ENCODE measurements at regions not wholly inside any gene's neighbourhood (a gene's known extent, or its start where the extent isn't known, plus 50 kb on each side); places are given as distances from the start of the nearest gene placed in this dataset.
A peak's percentile ranks its signal among the peaks of the same experiment; 100 is the strongest.

GRCh38 chr18:4854671-4855070, 342.4 kb downstream of the AKAIN1 start:
- DNase-seq (ENCODE audit: low spot score): no peak

DNA sequence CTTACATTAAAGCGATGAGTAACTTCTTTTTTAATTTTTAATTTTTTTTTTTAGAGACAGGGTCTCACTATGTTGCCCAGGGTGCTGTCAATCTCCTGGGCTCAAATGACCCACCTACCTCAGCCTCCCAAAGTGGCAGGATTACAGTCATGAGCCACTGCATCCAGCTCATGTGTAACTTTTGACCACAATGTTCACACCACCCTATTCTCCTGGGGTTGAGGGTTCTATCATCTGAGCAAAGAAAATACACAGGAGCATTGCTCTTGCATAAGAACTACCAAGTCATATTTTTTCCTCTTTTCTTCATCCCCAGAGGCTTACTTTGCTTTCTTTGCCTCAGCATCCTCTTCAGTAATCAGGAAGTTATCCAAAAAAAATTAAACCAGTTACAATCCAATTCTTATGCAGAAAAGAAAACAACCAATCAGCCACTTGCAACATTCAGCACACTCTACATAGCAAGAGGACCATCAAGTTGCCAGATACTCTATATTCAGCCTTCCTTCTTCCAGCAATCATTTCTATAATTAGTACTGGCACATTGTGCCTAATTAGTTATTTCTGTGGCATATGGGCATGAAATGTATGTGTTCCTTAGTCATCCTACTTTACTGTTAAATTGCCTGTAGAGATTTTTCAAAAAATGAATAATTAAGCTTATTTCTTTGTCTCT, 345.6 kb downstream of the AKAIN1 start:
- DNase-seq (ENCODE audit: low spot score): no peak

GRCh38 chr18:4847056-4847455, 350.0 kb downstream of the AKAIN1 start:
- DNase-seq (ENCODE audit: low spot score): no peak

DNA sequence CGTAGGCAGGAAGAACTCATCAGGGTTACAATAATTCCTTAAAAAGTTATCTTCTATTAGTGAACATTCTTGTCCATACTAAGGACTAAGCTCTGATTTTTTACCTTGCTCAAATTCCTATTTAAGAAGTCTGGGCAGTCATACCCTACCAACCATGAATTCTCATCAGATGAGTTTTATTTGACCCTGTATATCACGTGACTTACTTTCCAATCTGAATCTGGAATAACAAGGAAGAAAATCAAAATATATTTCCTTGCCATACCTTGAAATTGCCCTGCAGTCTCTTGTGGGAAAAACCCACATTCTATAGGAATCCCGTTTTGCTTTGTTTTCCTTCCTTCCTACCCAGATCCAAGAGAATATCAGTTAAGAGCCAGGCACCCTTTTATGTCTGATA, 352.7 kb downstream of the AKAIN1 start:
- no peak for DNase-seq (ENCODE audit: low spot score)

DNA sequence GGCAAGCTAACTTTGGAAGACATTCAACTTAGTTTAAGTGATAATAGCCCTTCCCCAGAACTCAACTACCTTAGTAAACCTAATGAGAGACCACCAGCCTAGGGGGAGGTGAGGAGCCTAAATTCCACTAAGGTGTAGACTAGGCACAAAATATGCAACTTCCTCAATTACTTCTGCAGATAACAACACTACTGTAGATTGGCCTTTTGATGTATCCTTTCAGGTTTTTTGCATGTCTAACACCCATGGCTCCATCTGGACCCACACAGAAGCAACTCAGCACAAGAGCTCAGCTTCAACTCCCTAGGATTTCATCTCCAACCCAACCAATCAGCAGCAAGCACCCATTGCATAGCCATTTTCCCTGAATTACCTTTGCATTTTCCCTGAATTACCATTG, 353.3 kb downstream of the AKAIN1 start:
- no peak for DNase-seq (ENCODE audit: low spot score)

- DNase-seq (ENCODE audit: low spot score): no peak
Measured at GRCh38 chr18:4842751-4843150, 354.3 kb downstream of the AKAIN1 start.

- DNase-seq (ENCODE audit: low spot score): no peak
Measured at GRCh38 chr18:4842287-4842686, 354.8 kb downstream of the AKAIN1 start.

DNA sequence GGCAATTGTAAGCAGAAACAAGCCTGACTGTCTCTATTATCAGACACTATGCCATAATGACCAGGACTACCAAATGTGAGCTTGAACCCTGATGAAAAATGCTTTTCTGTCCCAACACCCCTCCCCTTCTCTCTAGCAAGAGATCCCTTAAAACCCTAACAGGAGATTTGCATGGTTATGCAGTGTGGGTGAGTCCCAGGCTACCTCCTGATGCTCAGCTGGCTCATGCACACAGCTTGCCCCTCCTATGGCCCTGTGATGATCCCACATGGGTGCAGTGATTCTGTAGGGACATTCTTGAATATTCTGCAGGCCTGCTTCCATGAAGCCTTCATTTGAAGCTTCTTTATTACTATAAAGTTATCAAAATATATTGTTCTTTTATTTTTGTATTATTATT, 357.4 kb downstream of the AKAIN1 start:
- no peak for DNase-seq (ENCODE audit: low spot score)

GRCh38 chr18:4836141-4836540, 360.9 kb downstream of the AKAIN1 start:
- no peak for DNase-seq (ENCODE audit: low spot score)

- no peak for DNase-seq (ENCODE audit: low spot score)
Measured at GRCh38 chr18:4831791-4832375, 365.2 kb downstream of the AKAIN1 start.

DNA sequence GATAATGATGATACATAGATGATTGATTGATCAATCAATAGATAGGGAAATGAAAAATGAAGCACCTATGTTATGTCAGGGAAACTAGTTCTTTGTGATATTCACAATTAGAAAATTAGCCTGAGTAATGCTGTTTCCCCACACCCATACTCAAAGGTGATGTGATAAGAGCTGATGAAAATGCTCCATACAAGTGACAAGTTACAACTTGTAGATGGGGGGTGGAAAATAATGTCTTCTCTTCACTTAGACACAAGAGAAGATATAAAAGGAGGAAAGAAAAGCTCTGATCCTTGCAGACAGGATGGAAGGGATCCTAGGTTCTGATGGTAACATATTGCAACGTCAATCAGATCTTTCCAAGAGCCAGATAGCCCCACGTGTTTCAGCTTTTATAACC, 365.9 kb downstream of the AKAIN1 start:
- no peak for DNase-seq (ENCODE audit: low spot score)

DNA sequence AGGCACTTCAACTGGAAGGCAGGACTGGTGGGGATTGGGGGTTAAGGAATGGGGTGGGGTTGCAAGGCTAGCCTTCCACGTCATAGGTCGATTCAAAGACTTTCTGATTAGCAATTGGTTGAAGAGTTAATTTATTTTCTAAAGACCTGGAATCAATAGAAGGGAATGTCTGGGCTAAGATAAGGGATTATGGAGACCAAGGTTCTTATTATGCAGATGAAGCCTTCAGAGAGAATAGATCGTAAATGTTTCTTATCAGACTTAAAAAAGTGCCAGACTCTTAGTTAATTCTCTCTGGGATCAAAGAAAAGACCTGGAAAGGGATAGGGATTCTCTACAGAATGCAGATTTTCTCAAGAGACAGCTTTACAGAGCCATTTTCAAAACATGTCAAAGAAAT, 368.0 kb upstream of the DLGAP1 start:
- no peak for DNase-seq (ENCODE audit: low spot score)

DNA sequence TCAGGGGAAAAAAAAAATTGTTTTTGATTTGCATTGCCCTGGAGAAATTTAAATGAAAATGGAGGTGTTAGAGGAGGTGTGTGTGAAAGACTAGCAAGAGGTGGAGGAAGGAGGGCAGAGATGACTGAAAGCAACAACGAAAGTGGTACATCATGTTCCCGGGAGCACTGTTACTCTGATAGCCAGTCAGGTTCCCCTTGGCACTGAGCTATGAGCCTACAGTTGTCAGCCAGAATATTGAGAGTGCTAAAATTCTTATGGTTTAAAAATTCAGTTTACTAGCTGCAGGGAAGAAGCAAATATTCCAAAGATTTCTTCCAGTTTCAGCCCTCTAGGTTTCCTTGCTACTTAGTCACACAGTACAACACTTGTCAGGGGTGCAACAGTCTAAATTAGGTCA, 366.7 kb upstream of the DLGAP1 start:
- no peak for DNase-seq (ENCODE audit: low spot score)

- no peak for DNase-seq (ENCODE audit: low spot score)
Measured at GRCh38 chr18:4817665-4818064, 362.6 kb upstream of the DLGAP1 start.

DNA sequence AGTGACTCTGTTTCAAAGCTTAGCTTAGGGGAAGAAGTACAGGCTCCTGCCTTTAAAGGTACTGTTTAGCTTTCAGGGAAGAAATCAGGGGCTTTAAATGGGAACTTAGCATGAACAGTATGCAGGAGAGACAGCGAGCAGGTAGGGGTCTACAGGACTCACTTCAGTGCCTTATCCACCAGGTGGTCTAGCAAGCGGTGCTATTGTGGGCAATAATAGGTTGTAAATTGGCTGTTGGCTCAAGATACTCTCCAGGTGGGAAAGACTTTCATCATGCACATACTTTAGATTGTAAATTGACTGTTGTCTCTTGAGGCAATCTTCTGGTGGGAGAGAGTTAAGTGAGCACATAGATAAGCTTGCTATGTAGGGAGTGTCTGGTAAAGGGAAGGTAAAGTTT, 358.6 kb upstream of the DLGAP1 start:
- DNase-seq (ENCODE audit: low spot score): no peak

DNA sequence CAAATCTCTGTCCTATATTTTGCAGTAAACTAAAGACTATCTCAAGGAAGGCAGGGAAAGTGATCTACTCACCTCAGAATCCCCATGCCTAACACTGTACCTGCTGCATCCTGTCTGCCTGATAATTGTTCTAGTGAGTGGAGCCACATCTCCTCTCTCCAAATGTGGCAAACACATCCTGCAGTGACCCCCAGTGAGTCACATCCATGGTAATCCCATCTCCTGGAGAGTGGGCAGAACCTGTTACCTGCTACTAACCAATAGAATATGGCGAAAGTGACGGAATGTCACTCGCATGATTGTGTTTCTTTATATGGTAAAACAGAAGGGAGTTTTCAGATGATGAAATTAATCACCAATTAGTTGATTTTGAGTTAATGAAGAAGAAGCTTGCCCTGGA, 353.8 kb upstream of the DLGAP1 start:
- no peak for DNase-seq (ENCODE audit: low spot score)

DNA sequence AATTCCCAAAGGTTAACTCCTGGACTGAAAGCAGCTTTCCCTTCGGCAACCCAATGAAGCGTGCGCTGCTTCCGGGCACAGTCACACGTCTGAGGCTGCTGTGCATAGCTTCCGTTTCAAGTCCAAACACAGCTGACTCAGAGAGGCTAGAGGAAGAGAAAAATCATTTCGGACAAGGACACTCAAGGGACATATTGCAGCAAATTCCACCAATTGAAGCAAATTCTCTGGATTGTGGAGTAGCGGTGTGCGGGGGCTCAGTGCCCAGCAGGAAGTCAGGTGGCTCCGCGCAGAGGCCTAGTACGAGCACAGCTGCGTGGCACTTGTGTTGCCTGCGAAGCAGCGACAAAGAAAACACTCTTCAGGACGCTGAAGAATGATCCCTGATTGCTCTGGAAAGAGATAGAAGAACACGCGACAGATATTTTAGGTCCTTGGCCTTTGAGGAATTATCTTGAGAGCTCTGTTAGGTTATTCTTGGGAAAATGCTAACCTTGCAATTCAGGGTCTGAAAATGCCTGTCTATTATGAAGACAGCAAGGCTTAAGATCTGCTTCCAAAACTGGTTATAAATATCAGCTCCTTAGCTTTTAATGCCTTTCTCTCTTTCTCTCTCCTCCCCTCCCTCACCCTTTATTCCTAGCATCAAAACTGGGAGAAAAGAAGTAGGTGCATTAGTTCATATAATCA, 352.6 kb upstream of the DLGAP1 start:
- no peak for DNase-seq (ENCODE audit: low spot score)

GRCh38 chr18:4806331-4806730, 351.2 kb upstream of the DLGAP1 start:
- DNase-seq (ENCODE audit: low spot score): no peak

GRCh38 chr18:4802296-4802695, 347.2 kb upstream of the DLGAP1 start:
- no peak for DNase-seq (ENCODE audit: low spot score)

DNA sequence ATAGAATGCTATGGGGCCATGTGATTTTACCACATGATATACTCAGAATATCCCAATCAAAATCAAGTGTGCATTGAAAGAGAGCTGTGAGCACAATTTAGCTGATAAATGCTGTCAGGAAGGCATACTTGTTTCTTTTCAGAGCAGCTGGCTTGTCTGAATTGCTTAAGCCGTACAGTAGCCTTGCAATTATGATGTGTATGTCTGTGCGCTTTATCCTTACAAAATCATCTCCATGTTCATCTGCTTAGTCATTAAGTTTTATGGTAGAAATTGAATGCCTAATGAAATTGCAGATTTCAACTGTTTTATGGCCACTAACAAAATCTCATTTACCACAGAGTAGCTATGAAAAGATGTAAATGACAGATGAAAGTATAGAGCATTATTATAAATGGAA, 346.0 kb upstream of the DLGAP1 start:
- no peak for DNase-seq (ENCODE audit: low spot score)

DNA sequence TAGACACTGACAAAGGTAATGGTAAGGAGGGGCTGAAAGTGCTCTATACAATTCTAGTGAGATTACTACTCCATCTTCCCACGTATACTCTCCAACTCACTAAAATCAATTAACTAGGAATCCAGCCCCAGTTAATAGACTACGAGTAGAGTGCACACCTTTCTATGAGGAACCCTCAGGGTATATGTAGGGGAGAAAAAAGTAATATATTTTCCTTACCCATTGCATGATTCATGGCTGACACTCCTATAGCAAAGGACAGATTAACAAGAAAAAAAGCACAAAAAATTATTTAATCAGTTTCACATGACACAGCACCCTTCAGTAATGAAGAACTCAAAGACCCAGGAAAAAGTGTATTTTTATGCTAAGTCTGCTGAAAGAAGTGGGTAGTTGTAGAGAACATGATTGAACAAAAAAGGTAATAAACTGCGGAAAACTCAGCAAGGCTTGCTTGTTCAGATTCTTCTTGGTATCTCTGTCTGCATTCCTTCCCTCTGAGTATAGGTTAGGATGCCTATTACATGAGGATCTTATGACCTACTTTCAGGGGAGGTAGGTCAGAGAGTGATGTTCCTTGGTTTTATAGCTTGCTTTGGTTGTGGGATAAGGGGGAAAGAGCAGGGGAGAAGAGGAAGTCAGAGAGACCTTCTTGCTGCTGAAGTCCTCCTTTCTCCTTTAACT, 342.0 kb upstream of the DLGAP1 start:
- DNase-seq (ENCODE audit: low spot score): peak; percentile 12

DNA sequence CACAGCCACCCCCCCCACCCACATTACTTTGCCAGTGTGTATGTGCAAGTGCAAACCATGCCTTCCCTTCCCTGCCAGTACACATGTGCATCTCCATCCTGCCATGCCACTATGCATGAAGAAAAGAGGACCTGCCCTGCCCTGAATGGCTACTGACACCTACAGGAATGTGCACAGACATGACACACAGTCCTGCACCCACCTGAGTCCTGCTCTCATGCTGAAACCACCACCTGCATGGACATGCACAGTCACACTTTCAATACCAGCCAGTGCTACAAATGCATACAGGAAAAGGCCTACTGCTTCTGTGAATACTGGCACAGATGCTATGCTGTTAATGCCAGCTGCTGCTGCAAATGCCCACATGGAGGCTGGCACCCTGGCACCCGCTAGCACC, 334.4 kb upstream of the DLGAP1 start:
- DNase-seq (ENCODE audit: low spot score): no peak

GRCh38 chr18:4781873-4782272, 326.8 kb upstream of the DLGAP1 start:
- no peak for DNase-seq (ENCODE audit: low spot score)

All from umbilical cord (tissue), 1 donor.